Activated naive CD4-positive, alpha-beta T cell treated with anti-CD3 and anti-CD28 coated beads, Interleukin-2, amount 10 ng/mL, durations not matched to agents 7 days and 5 days (primary cell): ENCODE measurements at regions not wholly inside any gene's neighbourhood (a gene's known extent, or its start where the extent isn't known, plus 50 kb on each side); places are given as distances from the start of the nearest gene placed in this dataset.

Source experiments
- CTCF ChIA-PET: fragments of 350-600 bp; sonication (Branson Sonifier 250); formaldehyde crosslinking; loops from one replicate; lab custom pipeline; 2021; ENCODE audit warnings: antibody characterized with exemption; lab: Charles Lee
- DNase-seq: peaks from one replicate; pipeline ENCODE4 v3.0.0-alpha.2; 2020
- H3K27ac Mint-ChIP-seq: one replicate; pipeline ENCODE4 v1.8.0; 2021; ENCODE audit warnings: mild to moderate bottlenecking, moderate library complexity, mixed read lengths
- H3K27me3 Mint-ChIP-seq: one replicate; pipeline ENCODE4 v1.8.0; 2021; ENCODE audit warnings: mild to moderate bottlenecking, mixed read lengths
- H3K36me3 Mint-ChIP-seq: one replicate; pipeline ENCODE4 v1.8.0; 2021; ENCODE audit warnings: mixed read lengths
- H3K4me1 Mint-ChIP-seq: one replicate; pipeline ENCODE4 v1.8.0; 2021; ENCODE audit warnings: mixed read lengths
- H3K4me3 Mint-ChIP-seq: one replicate; pipeline ENCODE4 v1.8.0; 2021; ENCODE audit warnings: mild to moderate bottlenecking, moderate library complexity, mixed read lengths
- H3K9me3 Mint-ChIP-seq: one replicate; pipeline ENCODE4 v1.8.0; 2021; ENCODE audit warnings: mixed read lengths

DNA sequence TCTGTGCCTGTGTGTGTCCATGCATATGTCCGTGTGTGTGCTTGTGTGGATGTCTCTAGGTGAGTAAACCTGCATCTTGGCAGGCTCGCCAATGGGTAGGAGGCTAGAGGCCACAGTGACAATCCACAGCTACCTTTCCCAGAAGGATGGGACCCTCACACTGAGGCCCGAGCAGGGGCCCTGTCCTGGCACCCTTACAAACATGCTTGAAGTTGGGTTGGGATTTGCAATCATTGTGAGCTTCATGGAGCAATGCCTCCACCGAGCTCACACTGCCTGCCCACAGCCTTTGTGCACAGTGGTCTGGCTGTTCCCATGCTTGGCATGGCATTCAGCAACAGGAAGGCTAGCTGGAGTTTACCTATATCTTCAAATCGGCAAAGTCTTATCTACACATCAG, 311.1 kb upstream of the IRX1 start:
- no peak overlapping the region for H3K27ac Mint-ChIP-seq
- no peaks in the 10 kb centered on the region for H3K27me3 Mint-ChIP-seq
- H3K4me3 Mint-ChIP-seq, result no peak overlapping the region
- no peak for DNase-seq
- no peaks in the 10 kb centered on the region for H3K36me3 Mint-ChIP-seq
- CTCF ChIA-PET, result no interaction called here
- no peaks in the 10 kb centered on the region for H3K4me1 Mint-ChIP-seq
- H3K9me3 Mint-ChIP-seq, result peaks cover 19% of the 10 kb centered on the region

- Mint-ChIP-seq H3K4me3 (no peak overlapping the region), H3K9me3 (peaks cover 19% of the 10 kb centered on the region), H3K27me3 (no peaks in the 10 kb centered on the region), H3K27ac (no peak overlapping the region), H3K36me3 (no peaks in the 10 kb centered on the region), H3K4me1 (no peaks in the 10 kb centered on the region)
- no peak for DNase-seq
- CTCF ChIA-PET, result no interaction called here
Observed at GRCh38 chr5:3282841-3283240, 312.8 kb upstream of the IRX1 start.

DNA sequence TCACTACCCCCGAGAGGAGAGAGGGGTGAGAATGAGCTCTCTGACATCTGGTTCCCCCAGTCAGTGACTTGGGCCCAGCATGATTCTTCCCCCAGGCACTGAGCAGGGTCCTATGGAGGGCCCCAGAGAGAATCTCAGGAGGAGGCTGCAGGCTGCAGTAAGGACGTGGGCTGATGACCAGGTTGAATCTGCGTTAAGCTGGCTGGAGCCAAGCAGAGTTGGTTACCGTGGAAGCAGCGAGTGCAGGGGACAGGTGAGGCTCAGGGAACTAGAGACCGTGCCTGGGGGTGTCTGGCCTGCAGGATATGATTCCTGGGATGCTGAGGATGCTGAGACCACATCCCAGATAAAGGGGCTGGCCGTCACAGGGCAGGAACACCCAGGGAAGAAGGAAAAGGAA, 314.3 kb upstream of the IRX1 start:
- CTCF ChIA-PET, result no interaction called here
- H3K4me1 Mint-ChIP-seq, result no peaks in the 10 kb centered on the region

GRCh38 chr5:3278643-3279042, 317.0 kb upstream of the IRX1 start:
- Mint-ChIP-seq H3K27me3 (no peaks in the 10 kb centered on the region), H3K27ac (no peak overlapping the region), H3K4me1 (no peaks in the 10 kb centered on the region), H3K36me3 (no peaks in the 10 kb centered on the region), H3K4me3 (no peak overlapping the region), H3K9me3 (peaks cover 26% of the 10 kb centered on the region)
- no peak for DNase-seq
- CTCF ChIA-PET, result no interaction called here

More for the DNA sequence above, 314.3 kb upstream of the IRX1 start:
- H3K36me3 Mint-ChIP-seq, result no peaks in the 10 kb centered on the region
- peaks cover 19% of the 10 kb centered on the region for H3K9me3 Mint-ChIP-seq
- H3K27ac Mint-ChIP-seq, result no peak overlapping the region
- H3K4me3 Mint-ChIP-seq, result no peak overlapping the region
- no peak for DNase-seq
- H3K27me3 Mint-ChIP-seq, result no peaks in the 10 kb centered on the region

DNA sequence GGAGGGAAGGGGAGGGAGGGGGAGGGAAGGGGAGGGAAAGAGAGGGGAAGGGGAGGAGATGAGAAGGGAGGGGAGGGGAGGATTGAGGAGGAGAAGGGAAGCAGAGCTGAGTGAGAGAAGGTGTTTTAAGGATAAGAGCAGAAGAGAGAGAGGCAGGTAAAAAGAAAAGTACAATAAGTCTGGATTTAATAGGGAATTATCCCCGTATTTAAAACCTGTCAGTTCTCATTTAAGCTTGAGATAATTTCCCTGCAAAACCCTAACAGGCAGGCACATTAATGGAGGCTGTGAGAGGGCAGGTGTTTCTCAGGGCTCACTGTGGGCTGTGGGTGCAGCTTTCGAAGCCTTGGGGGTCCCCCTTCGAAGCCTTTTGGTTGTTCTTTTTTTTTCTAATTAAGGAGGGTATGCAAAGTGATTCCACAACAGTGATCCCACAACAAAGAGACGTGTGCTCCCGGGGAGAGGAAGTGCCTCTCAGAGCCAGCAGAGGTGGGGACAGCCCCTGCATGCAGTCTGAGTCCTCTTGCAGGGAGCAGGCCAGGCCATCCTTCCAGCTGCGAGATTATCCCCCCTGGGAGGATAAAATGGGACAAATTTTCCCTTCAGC, 317.9 kb upstream of the IRX1 start:
- CTCF ChIA-PET, result no interaction called here
- Mint-ChIP-seq H3K4me3 (no peak overlapping the region), H3K9me3 (peaks cover 24% of the 10 kb centered on the region), H3K27ac (no peak overlapping the region), H3K4me1 (no peaks in the 10 kb centered on the region), H3K27me3 (no peaks in the 10 kb centered on the region), H3K36me3 (no peaks in the 10 kb centered on the region)
- no peak for DNase-seq

DNA sequence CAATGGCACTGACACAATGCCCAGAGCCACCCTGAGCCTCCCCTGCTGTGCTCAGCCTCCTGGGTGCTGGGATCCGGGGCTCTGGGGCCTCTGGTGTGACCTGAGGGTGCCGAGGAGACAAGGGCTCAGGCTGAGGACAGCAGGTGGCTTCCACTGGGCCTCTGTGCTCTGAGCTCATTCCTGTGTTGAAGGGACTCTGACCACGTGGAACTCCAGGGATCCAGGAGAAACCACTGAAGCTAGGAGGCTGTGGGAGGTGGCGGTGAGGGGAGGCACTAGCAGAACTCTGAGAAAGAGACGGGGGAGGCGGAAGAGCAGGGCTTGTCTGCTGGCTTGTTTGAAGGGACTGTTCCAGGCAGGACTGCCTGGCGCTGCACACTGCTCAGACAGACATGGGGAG, 318.7 kb upstream of the IRX1 start:
- no peak overlapping the region for H3K4me3 Mint-ChIP-seq
- H3K4me1 Mint-ChIP-seq, result no peaks in the 10 kb centered on the region
- no peaks in the 10 kb centered on the region for H3K27me3 Mint-ChIP-seq
- no peaks in the 10 kb centered on the region for H3K36me3 Mint-ChIP-seq
- peaks cover 21% of the 10 kb centered on the region for H3K9me3 Mint-ChIP-seq
- H3K27ac Mint-ChIP-seq, result no peak overlapping the region
- DNase-seq, result no peak
- CTCF ChIA-PET, result no interaction called here

DNA sequence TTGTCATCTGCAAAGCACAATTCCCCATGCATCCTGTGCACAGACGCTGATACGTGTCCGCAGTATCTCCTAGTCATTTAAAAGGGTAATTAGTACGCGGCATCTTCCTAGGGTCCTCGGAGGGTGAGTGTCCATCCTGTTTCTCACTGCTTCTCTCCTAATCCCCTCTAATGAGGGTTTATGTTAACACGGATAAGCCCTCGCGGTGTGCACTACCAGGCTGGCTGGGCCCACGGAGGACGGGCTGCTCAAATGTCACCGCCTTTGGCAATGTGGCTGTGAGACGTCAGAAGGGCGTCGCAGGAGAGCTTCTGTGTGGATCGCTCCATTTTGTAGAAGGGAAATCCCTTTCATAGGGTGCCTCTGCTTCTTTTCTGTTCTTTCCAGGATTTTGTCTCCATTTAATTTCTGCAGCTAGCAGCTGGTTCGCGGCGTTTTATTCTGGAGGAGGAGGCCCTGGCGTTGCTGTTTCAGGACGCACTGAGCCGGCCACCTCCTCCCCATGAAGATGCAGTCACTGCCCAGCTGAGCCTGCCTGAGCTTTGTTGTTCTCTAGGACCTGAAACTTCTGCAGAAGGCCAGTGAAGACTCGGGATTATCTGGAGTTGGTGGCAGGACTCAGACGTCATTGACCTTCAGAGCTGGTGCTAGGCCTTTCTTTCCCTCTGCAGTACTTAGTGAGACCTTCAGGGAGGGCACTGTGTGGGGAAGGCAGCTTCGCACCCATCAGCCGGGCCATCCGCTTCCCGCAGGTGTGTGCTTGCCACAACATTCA, 326.1 kb upstream of the IRX1 start:
- no peak for DNase-seq
- H3K9me3 Mint-ChIP-seq, result peaks cover 14% of the 10 kb centered on the region
- H3K4me3 Mint-ChIP-seq, result no peak overlapping the region
- CTCF ChIA-PET, result no interaction called here
- H3K27me3 Mint-ChIP-seq, result no peaks in the 10 kb centered on the region
- no peaks in the 10 kb centered on the region for H3K4me1 Mint-ChIP-seq
- H3K36me3 Mint-ChIP-seq, result no peaks in the 10 kb centered on the region
- H3K27ac Mint-ChIP-seq, result no peak overlapping the region

DNA sequence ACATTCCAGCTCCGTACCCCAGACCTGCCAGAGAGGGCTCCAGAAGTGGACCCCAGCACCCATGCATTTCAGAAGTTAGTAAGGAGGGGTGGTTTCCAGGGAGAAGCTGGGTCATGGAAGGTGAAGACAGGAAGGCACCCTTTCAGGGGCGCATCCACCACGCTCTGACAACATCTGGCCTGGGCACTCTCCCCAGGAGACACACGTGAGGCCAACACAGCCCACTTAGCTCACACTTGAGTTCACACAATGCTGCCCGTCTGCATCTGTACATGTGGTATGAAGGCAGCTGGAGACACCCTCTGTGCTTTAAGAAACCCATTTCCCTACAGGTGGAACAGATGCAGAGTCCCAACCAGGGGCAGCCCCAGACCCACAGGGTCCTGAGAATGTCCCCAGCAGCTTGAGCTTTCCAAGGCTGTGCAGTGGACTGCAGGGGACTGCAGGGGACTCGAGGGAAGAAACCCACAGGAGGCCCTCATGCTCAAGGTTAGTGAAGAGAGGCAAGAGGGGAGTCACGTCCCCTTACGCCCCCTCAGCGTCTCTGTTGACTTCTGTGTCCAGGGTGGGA, 326.8 kb upstream of the IRX1 start:
- peaks cover 10% of the 10 kb centered on the region for H3K9me3 Mint-ChIP-seq
- H3K27ac Mint-ChIP-seq, result no peak overlapping the region
- no peaks in the 10 kb centered on the region for H3K27me3 Mint-ChIP-seq
- H3K4me3 Mint-ChIP-seq, result no peak overlapping the region
- CTCF ChIA-PET, result no interaction called here
- DNase-seq, result no peak
- H3K36me3 Mint-ChIP-seq, result no peaks in the 10 kb centered on the region
- H3K4me1 Mint-ChIP-seq, result no peaks in the 10 kb centered on the region

- Mint-ChIP-seq H3K4me1 (no peaks in the 10 kb centered on the region), H3K4me3 (no peak overlapping the region)
Observed at GRCh38 chr5:3266861-3267260, 328.8 kb upstream of the IRX1 start.

DNA sequence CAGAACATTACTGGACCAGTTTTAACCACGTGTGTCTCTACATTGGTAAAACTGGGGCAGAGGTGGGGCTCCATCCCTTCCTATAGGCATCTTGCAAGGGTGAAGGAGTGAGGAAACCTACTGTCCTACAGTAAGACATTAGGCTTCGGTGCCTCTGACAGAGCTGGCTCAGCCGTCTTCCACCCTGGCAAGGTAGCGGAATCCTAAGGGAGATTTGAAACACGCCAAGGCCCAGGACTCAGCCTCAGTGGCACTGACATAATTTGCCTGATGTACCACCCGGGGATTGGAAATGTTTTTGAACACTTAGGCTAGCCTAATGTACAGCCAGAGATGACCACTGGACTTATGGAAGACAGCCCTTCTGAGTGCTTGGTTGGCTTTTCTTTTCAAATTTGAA, 329.7 kb upstream of the IRX1 start:
- CTCF ChIA-PET, result no interaction called here
- no peak for DNase-seq
- no peak overlapping the region for H3K27ac Mint-ChIP-seq
- no peaks in the 10 kb centered on the region for H3K36me3 Mint-ChIP-seq
- H3K4me3 Mint-ChIP-seq, result no peak overlapping the region
- H3K4me1 Mint-ChIP-seq, result no peaks in the 10 kb centered on the region
- H3K27me3 Mint-ChIP-seq, result no peaks in the 10 kb centered on the region
- H3K9me3 Mint-ChIP-seq, result peaks cover 6% of the 10 kb centered on the region

More at GRCh38 chr5:3266861-3267260, 328.8 kb upstream of the IRX1 start:
- CTCF ChIA-PET, result no interaction called here
- H3K27ac Mint-ChIP-seq, result no peak overlapping the region
- H3K27me3 Mint-ChIP-seq, result no peaks in the 10 kb centered on the region
- H3K36me3 Mint-ChIP-seq, result no peaks in the 10 kb centered on the region
- DNase-seq, result no peak
- peaks cover 8% of the 10 kb centered on the region for H3K9me3 Mint-ChIP-seq

DNA sequence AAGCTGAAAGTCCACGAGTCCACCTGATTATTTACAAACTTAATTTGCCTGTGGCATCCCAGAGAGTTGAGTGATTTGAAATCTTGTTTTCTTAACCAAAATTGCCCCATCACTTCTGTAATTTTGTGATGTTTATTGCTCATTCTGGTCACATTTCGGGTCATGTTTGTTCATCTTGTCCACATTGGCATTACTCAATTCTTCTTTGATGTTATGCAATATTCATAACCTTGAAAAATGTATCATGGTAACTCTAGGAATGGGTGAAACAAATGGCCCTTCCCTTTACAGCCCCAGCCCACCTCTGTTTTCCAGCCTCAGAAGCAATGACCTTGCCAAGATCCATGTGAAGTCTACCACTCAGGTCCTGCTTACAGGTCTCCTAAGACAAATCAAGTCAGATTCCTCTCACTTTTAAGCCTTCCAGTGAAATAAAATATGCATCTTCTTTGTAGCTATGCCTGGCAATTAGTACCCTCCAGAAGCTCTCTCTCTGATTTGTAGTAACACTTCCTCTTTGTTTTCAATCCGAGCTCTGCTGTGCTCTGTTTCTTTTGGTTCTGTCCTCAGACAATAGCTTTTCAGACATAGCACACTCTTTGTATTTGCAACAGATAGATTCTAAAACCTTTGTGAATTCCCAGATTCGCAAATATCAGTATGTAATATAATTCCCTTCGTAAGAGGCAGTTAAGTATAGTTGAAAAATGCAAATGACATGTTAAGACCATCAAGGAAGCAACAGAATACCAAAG, 330.3 kb upstream of the IRX1 start:
- H3K9me3 Mint-ChIP-seq, result peaks cover 7% of the 10 kb centered on the region
- H3K27ac Mint-ChIP-seq, result no peak overlapping the region
- H3K4me1 Mint-ChIP-seq, result no peaks in the 10 kb centered on the region
- CTCF ChIA-PET, result no interaction called here
- no peak for DNase-seq
- no peak overlapping the region for H3K4me3 Mint-ChIP-seq
- no peaks in the 10 kb centered on the region for H3K27me3 Mint-ChIP-seq
- H3K36me3 Mint-ChIP-seq, result no peaks in the 10 kb centered on the region

DNA sequence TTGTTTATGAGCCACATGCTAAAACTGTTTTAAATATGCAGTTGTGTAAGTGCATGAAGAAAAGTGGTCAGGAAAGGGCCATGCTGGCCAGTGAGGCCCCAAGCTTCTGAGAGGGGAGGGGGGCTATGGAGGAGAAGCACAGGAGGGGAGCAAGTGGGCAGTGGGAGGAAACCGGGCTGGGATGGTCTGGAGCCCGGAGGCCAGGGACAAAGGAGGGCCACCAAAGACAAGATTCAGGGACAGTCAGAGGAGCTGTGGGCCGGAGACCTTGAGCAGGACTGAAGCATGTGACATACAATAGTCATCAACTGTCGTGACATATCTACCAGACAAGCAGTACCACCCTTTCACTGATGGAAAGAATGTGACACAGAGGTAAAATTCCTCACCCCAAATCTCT, 333.2 kb upstream of the IRX1 start:
- H3K36me3 Mint-ChIP-seq, result no peaks in the 10 kb centered on the region
- H3K27ac Mint-ChIP-seq, result no peak overlapping the region
- CTCF ChIA-PET, result no interaction called here
- no peak for DNase-seq
- H3K4me1 Mint-ChIP-seq, result no peaks in the 10 kb centered on the region
- H3K4me3 Mint-ChIP-seq, result no peak overlapping the region
- H3K27me3 Mint-ChIP-seq, result no peaks in the 10 kb centered on the region
- H3K9me3 Mint-ChIP-seq, result peaks cover 4% of the 10 kb centered on the region

GRCh38 chr5:3261081-3261480, 334.6 kb upstream of the IRX1 start:
- H3K36me3 Mint-ChIP-seq, result no peaks in the 10 kb centered on the region
- H3K27me3 Mint-ChIP-seq, result no peaks in the 10 kb centered on the region
- CTCF ChIA-PET, result no interaction called here
- no peak overlapping the region for H3K4me3 Mint-ChIP-seq
- no peak for DNase-seq
- H3K4me1 Mint-ChIP-seq, result no peaks in the 10 kb centered on the region
- peaks cover 6% of the 10 kb centered on the region for H3K9me3 Mint-ChIP-seq
- no peak overlapping the region for H3K27ac Mint-ChIP-seq

- no peaks in the 10 kb centered on the region for H3K36me3 Mint-ChIP-seq
- H3K9me3 Mint-ChIP-seq, result peaks cover 6% of the 10 kb centered on the region
- H3K4me1 Mint-ChIP-seq, result no peaks in the 10 kb centered on the region
- CTCF ChIA-PET, result no interaction called here
- no peak for DNase-seq
- H3K4me3 Mint-ChIP-seq, result no peak overlapping the region
- H3K27ac Mint-ChIP-seq, result no peak overlapping the region
- H3K27me3 Mint-ChIP-seq, result no peaks in the 10 kb centered on the region
Observed at GRCh38 chr5:3258050-3258449, 337.6 kb upstream of the IRX1 start.
